Trophoblast cell (in vitro differentiated cells and primary cell): ENCODE measurements at regions not wholly inside any gene's neighbourhood (a gene's known extent, or its start where the extent isn't known, plus 50 kb on each side); places are given as distances from the start of the nearest gene placed in this dataset.
"Not testable (repeated sequence)": the region's sequence is repeated elsewhere in the genome, so short reads cannot be mapped to it uniquely, and the experiment has no call there.

ENCODE experiments used
- DNase-seq, 2 donors: peaks; one replicate each; pipeline ENCODE4 v3.0.0-alpha.2; 2016
- H2AFZ ChIP-seq: 2 replicates; pipeline ENCODE4 v1.6.1; 2013; ENCODE audit warnings: low read length, moderate library complexity, mild to moderate bottlenecking; ENCODE audit not compliant: insufficient read depth, poor library complexity
- H2AK5ac ChIP-seq: 2 replicates; pipeline ENCODE4 v1.6.1; 2013; ENCODE audit warnings: mild to moderate bottlenecking, low read length
- H2BK120ac ChIP-seq: 2 replicates; pipeline ENCODE4 v1.6.1; 2013; ENCODE audit warnings: low read length, mild to moderate bottlenecking, moderate library complexity; ENCODE audit not compliant: insufficient read depth, poor library complexity
- H2BK12ac ChIP-seq: 2 replicates; pipeline ENCODE4 v1.6.1; 2013; ENCODE audit warnings: mild to moderate bottlenecking, low read length, moderate library complexity
- H2BK5ac ChIP-seq: 2 replicates; pipeline ENCODE4 v1.6.1; 2013; ENCODE audit warnings: low read length, low read depth, moderate library complexity, mild to moderate bottlenecking; ENCODE audit not compliant: poor library complexity
- H3K14ac ChIP-seq: 2 replicates; pipeline ENCODE4 v1.6.1; 2013; ENCODE audit warnings: mild to moderate bottlenecking, low read length
- H3K18ac ChIP-seq: 2 replicates; pipeline ENCODE4 v1.6.1; 2013; ENCODE audit warnings: mild to moderate bottlenecking, low read length
- H3K23ac ChIP-seq: 2 replicates; pipeline ENCODE4 v1.6.1; 2013; ENCODE audit warnings: low read length
- H3K27ac ChIP-seq: 2 replicates; pipeline ENCODE4 v1.5.1; 2013; ENCODE audit warnings: low read depth, mild to moderate bottlenecking, inconsistent platforms, low read length, moderate library complexity
- H3K27me3 ChIP-seq: 2 replicates; pipeline ENCODE4 v1.6.1; 2013; ENCODE audit warnings: inconsistent platforms, mild to moderate bottlenecking, low read length, moderate library complexity; ENCODE audit not compliant: insufficient read depth
- H3K36me3 ChIP-seq, 2 experiments: 1 replicate in 1 of 2; 2 replicates in 1 of 2; pipeline ENCODE4 v1.6.1; 2013; ENCODE audit warnings: low read length in 2 of 2, mild to moderate bottlenecking in 2 of 2, moderate library complexity in 1 of 2; ENCODE audit not compliant: insufficient read depth in 2 of 2, control insufficient read depth in 1 of 2
- H3K4ac ChIP-seq: 2 replicates; pipeline ENCODE4 v1.6.1; 2013; ENCODE audit warnings: low read depth, mild to moderate bottlenecking, low read length, moderate library complexity
- H3K4me1 ChIP-seq, 2 experiments: 1 replicate in 1 of 2; 2 replicates in 1 of 2; pipeline ENCODE4 v1.6.1; 2013; ENCODE audit warnings: low read length in 2 of 2, mild to moderate bottlenecking in 2 of 2, moderate library complexity in 1 of 2; ENCODE audit not compliant: insufficient read depth in 2 of 2, control insufficient read depth in 1 of 2
- H3K4me2 ChIP-seq: 2 replicates; pipeline ENCODE4 v1.6.1; 2013; ENCODE audit warnings: inconsistent platforms, mild to moderate bottlenecking, low read length, moderate library complexity
- H3K4me3 ChIP-seq: 2 replicates; pipeline ENCODE4 v1.5.1; 2013; ENCODE audit warnings: mild to moderate bottlenecking, low read depth, low read length, inconsistent platforms
- H3K79me1 ChIP-seq: one replicate; pipeline ENCODE4 v1.6.1; 2013; ENCODE audit warnings: low read length
- H3K79me2 ChIP-seq: 2 replicates; pipeline ENCODE4 v1.6.1; 2013; ENCODE audit warnings: low read length, mild to moderate bottlenecking; ENCODE audit not compliant: control insufficient read depth, insufficient read depth, poor library complexity
- H3K9ac ChIP-seq: 2 replicates; pipeline ENCODE4 v1.6.1; 2013; ENCODE audit warnings: mild to moderate bottlenecking, low read length
- H3K9me3 ChIP-seq: 2 replicates; pipeline ENCODE4 v1.6.1; 2013; ENCODE audit warnings: low read depth, mild to moderate bottlenecking, control low read depth, inconsistent platforms, low read length; ENCODE audit not compliant: insufficient read depth
- H4K12ac ChIP-seq: 2 replicates; pipeline ENCODE4 v1.6.1; 2013; ENCODE audit warnings: low read depth, mild to moderate bottlenecking, low read length, moderate library complexity
- H4K8ac ChIP-seq: 2 replicates; pipeline ENCODE4 v1.6.1; 2013; ENCODE audit warnings: low read depth, mild to moderate bottlenecking, low read length, moderate library complexity
- H4K91ac ChIP-seq: one replicate; pipeline ENCODE4 v1.6.1; 2013; ENCODE audit warnings: low read depth, mild to moderate bottlenecking, low read length, moderate library complexity
- WGBS: extraction: QIAGEN DNeasy Blood & Tissue Kit; methylation state at CpG from one replicate; pipeline ENCODE4 v1.1.7; 2013; ENCODE audit warnings: missing lambda C conversion rate; ENCODE audit not compliant: insufficient read length, insufficient coverage; ENCODE audit errors: extremely low coverage; 5-methylcytosine and 5-hydroxymethylcytosine counted together

GRCh38 chr15:31707944-31708702 lies 322.2 kb upstream of the CHRNA7 start:
- H2BK120ac ChIP-seq, H3K27ac ChIP-seq, H3K9me3 ChIP-seq, H3K36me3 ChIP-seq, H3K4me1 ChIP-seq, DNase-seq, H2BK5ac ChIP-seq, H3K14ac ChIP-seq, H3K27me3 ChIP-seq, H3K79me2 ChIP-seq, H3K9ac ChIP-seq, H4K8ac ChIP-seq, H3K4me3 ChIP-seq, H2BK12ac ChIP-seq, H3K18ac ChIP-seq, H3K79me1 ChIP-seq, H3K4ac ChIP-seq, H4K12ac ChIP-seq, H4K91ac ChIP-seq, H2AFZ ChIP-seq, H3K4me2 ChIP-seq, H2AK5ac ChIP-seq, H3K23ac ChIP-seq: not testable (repeated sequence)
- no CpG with 5 or more reads among the region's 8 CpGs for WGBS

- H2AK5ac ChIP-seq, H3K79me2 ChIP-seq, H3K79me1 ChIP-seq, H3K27ac ChIP-seq, H3K36me3 ChIP-seq, H4K12ac ChIP-seq, H3K4me3 ChIP-seq, H3K23ac ChIP-seq, H3K9me3 ChIP-seq, H3K4me1 ChIP-seq, H2BK120ac ChIP-seq, H2BK5ac ChIP-seq, H3K18ac ChIP-seq, H2BK12ac ChIP-seq, H3K4me2 ChIP-seq, H3K14ac ChIP-seq, H4K8ac ChIP-seq, H3K27me3 ChIP-seq, H3K9ac ChIP-seq, H2AFZ ChIP-seq, H3K4ac ChIP-seq, DNase-seq, H4K91ac ChIP-seq: not testable (repeated sequence)
- WGBS, result no CpG with 5 or more reads among the region's 9 CpGs
Measured at GRCh38 chr15:31708703-31709327, 321.5 kb upstream of the CHRNA7 start.

GRCh38 chr15:31709479-31709878 lies 320.8 kb upstream of the CHRNA7 start:
- not testable (repeated sequence) for H3K4ac ChIP-seq, H4K8ac ChIP-seq, H4K91ac ChIP-seq, H3K79me1 ChIP-seq, H3K18ac ChIP-seq, H2BK120ac ChIP-seq, H3K4me3 ChIP-seq, H2AK5ac ChIP-seq, H4K12ac ChIP-seq, H3K23ac ChIP-seq, H3K4me2 ChIP-seq, H3K9me3 ChIP-seq, H3K14ac ChIP-seq, H2BK12ac ChIP-seq, H2AFZ ChIP-seq, DNase-seq, H3K9ac ChIP-seq, H3K27me3 ChIP-seq, H2BK5ac ChIP-seq, H3K4me1 ChIP-seq, H3K79me2 ChIP-seq, H3K27ac ChIP-seq, H3K36me3 ChIP-seq
- WGBS, result no CpG with 5 or more reads among the region's 3 CpGs

GRCh38 chr15:31710806-31711205 lies 319.5 kb upstream of the CHRNA7 start:
- not testable (repeated sequence) for H3K27ac ChIP-seq, H2BK12ac ChIP-seq, H3K79me2 ChIP-seq, H3K4ac ChIP-seq, H4K8ac ChIP-seq, H4K91ac ChIP-seq, H3K4me3 ChIP-seq, DNase-seq, H4K12ac ChIP-seq, H3K23ac ChIP-seq, H3K9me3 ChIP-seq, H2AFZ ChIP-seq, H3K18ac ChIP-seq, H3K14ac ChIP-seq, H2BK5ac ChIP-seq, H2BK120ac ChIP-seq, H3K36me3 ChIP-seq, H3K4me2 ChIP-seq, H3K27me3 ChIP-seq, H3K9ac ChIP-seq, H3K4me1 ChIP-seq, H3K79me1 ChIP-seq, H2AK5ac ChIP-seq
- no CpG with 5 or more reads among the region's 4 CpGs for WGBS
